SKM-1 treated with dmso at 0.1 percent for 144 hours (cell line): ENCODE measurements at regions not wholly inside any gene's neighbourhood (a gene's known extent, or its start where the extent isn't known, plus 50 kb on each side); places are given as distances from the start of the nearest gene placed in this dataset.

Source experiments
- DNase-seq: peaks from one replicate; lab custom pipeline; 2025; ENCODE audit not compliant: unreplicated experiment; lab: John Stamatoyannopoulos, UW

- DNase-seq, result no peak
Observed at GRCh38 chr6:105594821-105595220, 191.9 kb upstream of the PREP start.

- no peak for DNase-seq
Observed at GRCh38 chr6:105593805-105594671, 191.2 kb upstream of the PREP start.

GRCh38 chr6:105593056-105593690 is 190.3 kb upstream of the PREP start:
- no peak for DNase-seq

- DNase-seq, result no peak
Observed at GRCh38 chr6:105592329-105592728, 189.4 kb upstream of the PREP start.

GRCh38 chr6:105591053-105591452 is 188.2 kb upstream of the PREP start:
- DNase-seq, result peak; percentile 86

- no peak for DNase-seq
Observed at GRCh38 chr6:105588123-105588710, 185.3 kb upstream of the PREP start.

GRCh38 chr6:105587349-105588122 is 184.7 kb upstream of the PREP start:
- DNase-seq, result no peak

GRCh38 chr6:105578179-105578707 is 175.4 kb upstream of the PREP start:
- DNase-seq, result no peak

GRCh38 chr6:105573556-105573955 is 170.7 kb upstream of the PREP start:
- DNase-seq, result no peak

- DNase-seq, result no peak
Observed at GRCh38 chr6:105573138-105573537, 170.3 kb upstream of the PREP start.

GRCh38 chr6:105570416-105570815 is 167.5 kb upstream of the PREP start:
- DNase-seq, result no peak

GRCh38 chr6:105569706-105570105 is 166.8 kb upstream of the PREP start:
- no peak for DNase-seq

- DNase-seq, result no peak
Observed at GRCh38 chr6:105568751-105569150, 165.9 kb upstream of the PREP start.

- DNase-seq, result no peak
Observed at GRCh38 chr6:105568142-105568541, 165.3 kb upstream of the PREP start.

- no peak for DNase-seq
Observed at GRCh38 chr6:105567140-105567539, 164.3 kb upstream of the PREP start.

GRCh38 chr6:105566503-105566902 is 163.6 kb upstream of the PREP start:
- no peak for DNase-seq

- no peak for DNase-seq
Observed at GRCh38 chr6:105564121-105564902, 161.4 kb upstream of the PREP start.

- no peak for DNase-seq
Observed at GRCh38 chr6:105562027-105562426, 159.1 kb upstream of the PREP start.

- DNase-seq, result no peak
Observed at GRCh38 chr6:105561486-105561885, 158.6 kb upstream of the PREP start.

- no peak for DNase-seq
Observed at GRCh38 chr6:105560611-105561066, 157.8 kb upstream of the PREP start.
